HTR-8/SVneo (cell line): ENCODE measurements at regions not wholly inside any gene's neighbourhood (a gene's known extent, or its start where the extent isn't known, plus 50 kb on each side); places are given as distances from the start of the nearest gene placed in this dataset.

Experiments
- DNase-seq: peaks from one replicate; pipeline ENCODE4 v3.0.0; 2011; ENCODE audit warnings: low spot score, mixed read lengths; ENCODE audit not compliant: insufficient read length
- FAIRE-seq: peaks from 2 replicates; lab custom pipeline; 2011; peaks lifted over from hg19 to GRCh38; lab: Jason Lieb, UNC

GRCh38 chr11:101401245-101401644, 182.6 kb downstream of the TRPC6 start:
- FAIRE-seq (peak; percentile 46), DNase-seq (no peak)

GRCh38 chr11:101397979-101398378, 185.8 kb downstream of the TRPC6 start:
- FAIRE-seq, result no peak
- no peak for DNase-seq

- no peak for DNase-seq
- FAIRE-seq, result no peak
These were observed 193.3 kb downstream of the TRPC6 start for GRCh38 chr11:101390539-101390938.

GRCh38 chr11:101369835-101370234, 214.0 kb downstream of the TRPC6 start:
- DNase-seq, result no peak
- no peak for FAIRE-seq

- FAIRE-seq, result no peak
- DNase-seq, result no peak
These were observed 220.0 kb downstream of the TRPC6 start for GRCh38 chr11:101363706-101364275.

- FAIRE-seq, result no peak
- no peak for DNase-seq
These were observed 221.2 kb downstream of the TRPC6 start for GRCh38 chr11:101362643-101363042.

GRCh38 chr11:101357771-101358170, 226.0 kb downstream of the TRPC6 start:
- FAIRE-seq, result no peak
- no peak for DNase-seq

GRCh38 chr11:101354801-101355200, 225.2 kb upstream of the PGR start:
- FAIRE-seq (no peak), DNase-seq (no peak)

GRCh38 chr11:101348786-101349185, 219.2 kb upstream of the PGR start:
- DNase-seq (no peak), FAIRE-seq (no peak)

GRCh38 chr11:101346591-101346990, 217.0 kb upstream of the PGR start:
- FAIRE-seq, result no peak
- peak; percentile 54 for DNase-seq

GRCh38 chr11:101345891-101346290, 216.3 kb upstream of the PGR start:
- FAIRE-seq, result no peak

GRCh38 chr11:101342307-101342706, 212.7 kb upstream of the PGR start:
- DNase-seq, result no peak
- no peak for FAIRE-seq

More at GRCh38 chr11:101345891-101346290, 216.3 kb upstream of the PGR start:
- no peak for DNase-seq

GRCh38 chr11:101341578-101341977, 212.0 kb upstream of the PGR start:
- DNase-seq (no peak), FAIRE-seq (no peak)

- no peak for DNase-seq
- FAIRE-seq, result no peak
These were observed 207.2 kb upstream of the PGR start for GRCh38 chr11:101336858-101337257.

GRCh38 chr11:101336155-101336554, 206.5 kb upstream of the PGR start:
- FAIRE-seq, result no peak
- no peak for DNase-seq

GRCh38 chr11:101334581-101334980, 205.0 kb upstream of the PGR start:
- no peak for DNase-seq
- FAIRE-seq, result no peak

- no peak for DNase-seq
- no peak for FAIRE-seq
These were observed 201.8 kb upstream of the PGR start for GRCh38 chr11:101331411-101331810.

- DNase-seq, result no peak
- no peak for FAIRE-seq
These were observed 198.3 kb upstream of the PGR start for GRCh38 chr11:101327908-101328307.

GRCh38 chr11:101326141-101326540, 196.5 kb upstream of the PGR start:
- no peak for DNase-seq
- no peak for FAIRE-seq

- DNase-seq, result no peak
- FAIRE-seq, result no peak
These were observed 194.4 kb upstream of the PGR start for GRCh38 chr11:101323997-101324396.

GRCh38 chr11:101321222-101321621, 191.6 kb upstream of the PGR start:
- FAIRE-seq, result no peak
- DNase-seq, result no peak

GRCh38 chr11:101306721-101307120, 177.1 kb upstream of the PGR start:
- peak; percentile 13 for FAIRE-seq

GRCh38 chr11:101305496-101305895, 175.9 kb upstream of the PGR start:
- no peak for FAIRE-seq
- DNase-seq, result no peak

More at GRCh38 chr11:101306721-101307120, 177.1 kb upstream of the PGR start:
- no peak for DNase-seq
